Suprapubic skin (tissue), 4 donors: ENCODE measurements at regions not wholly inside any gene's neighbourhood (a gene's known extent, or its start where the extent isn't known, plus 50 kb on each side); places are given as distances from the start of the nearest gene placed in this dataset.

Experiments
- CTCF ChIP-seq, 2 donors: fragments of 200-600 bp in 1 of 2; fragments of 450-650 bp in 1 of 2; sonication (generic) in 1 of 2; IDR thresholded peaks; one replicate each; pipeline ENCODE4 v1.5.1; 2016 to 2019; ENCODE audit warnings: antibody characterized with exemption in 2 of 2, mild to moderate bottlenecking in 1 of 2, moderate library complexity in 1 of 2
- POLR2A ChIP-seq, 2 donors: fragments of 450-650 bp; IDR thresholded peaks; one replicate each; pipeline ENCODE4 v1.6.1; 2017; ENCODE audit warnings: antibody characterized with exemption in 2 of 2, mild to moderate bottlenecking in 2 of 2, moderate library complexity in 2 of 2
- POLR2AphosphoS5 ChIP-seq, 3 donors: sonication (generic); formaldehyde crosslinking; IDR thresholded peaks; one replicate each; pipeline ENCODE4 v1.6.1; 2017; ENCODE audit warnings: antibody characterized with exemption in 3 of 3

- no peak for TF ChIP-seq CTCF (IDR thresholded peaks at IDR 0.05)
- no peak for TF ChIP-seq POLR2A (IDR thresholded peaks at IDR 0.05)
- no peak for TF ChIP-seq POLR2AphosphoS5 (IDR thresholded peaks at IDR 0.05)
Measured at GRCh38 chr4:95640311-95640710, 91.5 kb upstream of the UNC5C start.
